C4-2B (cell line): ENCODE measurements at regions not wholly inside any gene's neighbourhood (a gene's known extent, or its start where the extent isn't known, plus 50 kb on each side); places are given as distances from the start of the nearest gene placed in this dataset.
"Not testable (repeated sequence)": the region's sequence is repeated elsewhere in the genome, so short reads cannot be mapped to it uniquely, and the experiment has no call there.

ENCODE experiments used
- CTCF ChIP-seq: fragments of 450-650 bp; conservative IDR thresholded peaks from 2 replicates; pipeline ENCODE4 v1.5.1; 2017; ENCODE audit warnings: mild to moderate bottlenecking
- ZFX ChIP-seq: fragments of 450-650 bp; IDR thresholded peaks from 2 replicates; pipeline ENCODE4 v1.6.1; 2017

DNA sequence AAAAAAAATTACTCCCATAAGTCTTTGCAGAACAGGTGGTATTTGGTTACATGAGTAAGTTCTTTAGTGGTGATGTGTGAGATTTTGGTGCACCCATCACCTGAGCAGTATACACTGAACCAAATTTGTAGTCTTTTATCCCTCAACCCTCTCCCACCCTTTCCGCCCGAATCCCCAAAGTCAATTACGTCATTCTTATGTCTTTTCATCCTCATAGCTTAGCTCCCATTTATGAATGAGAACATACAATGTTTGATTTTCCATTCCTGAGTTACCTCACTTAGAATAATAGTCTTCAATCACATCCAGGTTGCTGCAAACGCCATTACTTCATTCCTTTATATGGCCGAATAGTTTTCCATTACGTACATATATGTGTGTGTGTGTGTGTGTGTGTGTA lies 2742.7 kb downstream of the ARAP2 start:
- not testable (repeated sequence) for TF ChIP-seq CTCF, ZFX
